HG02852 (cell line): ENCODE measurements at regions not wholly inside any gene's neighbourhood (a gene's known extent, or its start where the extent isn't known, plus 50 kb on each side); places are given as distances from the start of the nearest gene placed in this dataset.

Source experiments
- ATAC-seq: cut with Tn5 transposase; IDR thresholded peaks from one replicate; pipeline ENCODE4 v1.9.1; 2021; ENCODE audit warnings: mild to moderate bottlenecking, moderate library complexity; ENCODE audit not compliant: unreplicated experiment

- ATAC-seq, result no peak
These were observed 61.3 kb upstream of the SPIN1 start for GRCh38 chr9:88326936-88327335.

DNA sequence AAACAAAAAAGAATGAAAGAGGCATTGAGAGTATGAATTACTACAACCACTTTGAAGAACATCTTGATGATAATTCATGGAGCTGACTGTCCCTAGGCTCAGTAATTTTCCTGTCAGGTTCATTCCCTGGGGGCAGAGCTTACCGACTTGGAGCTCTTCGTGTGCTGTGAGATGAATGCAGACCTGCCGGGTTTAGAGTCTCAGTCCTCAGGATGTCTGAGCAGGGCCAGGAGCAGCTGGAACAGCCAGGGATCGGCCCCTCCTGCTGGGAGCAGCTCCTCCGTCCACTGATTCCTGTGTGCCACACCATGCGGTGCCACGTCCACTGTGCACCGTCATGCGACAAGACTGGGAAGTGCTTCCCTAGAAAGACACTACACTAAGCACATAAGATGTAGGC lies 62.2 kb upstream of the SPIN1 start:
- no peak for ATAC-seq

DNA sequence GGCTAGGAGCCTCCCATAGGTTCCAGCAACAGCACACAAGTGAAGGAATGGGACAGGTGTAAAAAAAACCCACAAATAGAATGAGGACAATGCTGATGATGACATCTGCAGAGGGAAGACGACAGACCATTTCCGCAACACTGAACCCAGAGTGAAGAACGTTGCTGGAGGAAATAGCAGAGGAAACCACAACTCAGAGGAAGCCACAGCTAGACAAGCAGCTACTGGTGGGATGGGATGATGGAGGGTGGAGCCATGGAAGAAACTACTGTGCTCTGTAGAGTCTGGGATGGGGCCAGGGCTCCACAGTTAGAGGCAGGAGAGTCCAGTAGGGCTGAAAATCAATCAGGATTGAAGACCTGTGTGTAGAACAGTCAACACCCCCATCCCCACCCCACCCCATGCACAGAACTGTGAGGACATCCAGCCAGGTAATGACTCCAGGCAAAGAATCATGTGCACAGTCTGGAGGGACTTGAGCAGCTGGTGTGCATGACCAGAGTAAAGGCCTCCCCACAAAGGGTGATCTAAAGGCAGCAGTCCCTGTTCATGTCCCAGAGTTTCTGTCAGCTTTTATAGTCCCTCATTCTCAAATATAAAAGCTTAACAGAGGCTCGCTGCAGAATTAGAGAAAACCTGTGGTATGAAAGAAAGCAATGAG lies 65.2 kb upstream of the SPIN1 start:
- ATAC-seq, result no peak

DNA sequence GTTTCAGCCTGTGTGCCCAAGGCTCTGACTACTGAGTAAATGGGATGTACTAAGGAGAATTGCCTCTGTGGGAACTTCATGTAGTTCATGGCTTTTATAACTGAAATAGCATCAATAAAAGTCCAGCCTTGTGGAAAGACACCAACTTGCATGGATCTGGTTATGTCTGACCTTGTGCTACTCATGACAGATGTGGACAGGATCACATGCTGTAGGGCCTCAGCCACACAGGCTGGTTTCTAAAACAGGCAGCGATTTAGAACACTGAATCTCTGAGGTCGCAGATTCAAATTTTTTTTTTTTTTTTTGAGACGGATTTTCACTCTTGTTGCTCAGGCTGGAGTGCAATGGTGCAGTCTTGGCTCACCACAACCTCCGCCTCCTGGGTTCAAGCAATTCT lies 66.5 kb upstream of the SPIN1 start:
- no peak for ATAC-seq

- ATAC-seq, result no peak
These were observed 67.4 kb upstream of the SPIN1 start for GRCh38 chr9:88320748-88321415.

GRCh38 chr9:88319936-88320747 lies 68.1 kb upstream of the SPIN1 start:
- no peak for ATAC-seq

DNA sequence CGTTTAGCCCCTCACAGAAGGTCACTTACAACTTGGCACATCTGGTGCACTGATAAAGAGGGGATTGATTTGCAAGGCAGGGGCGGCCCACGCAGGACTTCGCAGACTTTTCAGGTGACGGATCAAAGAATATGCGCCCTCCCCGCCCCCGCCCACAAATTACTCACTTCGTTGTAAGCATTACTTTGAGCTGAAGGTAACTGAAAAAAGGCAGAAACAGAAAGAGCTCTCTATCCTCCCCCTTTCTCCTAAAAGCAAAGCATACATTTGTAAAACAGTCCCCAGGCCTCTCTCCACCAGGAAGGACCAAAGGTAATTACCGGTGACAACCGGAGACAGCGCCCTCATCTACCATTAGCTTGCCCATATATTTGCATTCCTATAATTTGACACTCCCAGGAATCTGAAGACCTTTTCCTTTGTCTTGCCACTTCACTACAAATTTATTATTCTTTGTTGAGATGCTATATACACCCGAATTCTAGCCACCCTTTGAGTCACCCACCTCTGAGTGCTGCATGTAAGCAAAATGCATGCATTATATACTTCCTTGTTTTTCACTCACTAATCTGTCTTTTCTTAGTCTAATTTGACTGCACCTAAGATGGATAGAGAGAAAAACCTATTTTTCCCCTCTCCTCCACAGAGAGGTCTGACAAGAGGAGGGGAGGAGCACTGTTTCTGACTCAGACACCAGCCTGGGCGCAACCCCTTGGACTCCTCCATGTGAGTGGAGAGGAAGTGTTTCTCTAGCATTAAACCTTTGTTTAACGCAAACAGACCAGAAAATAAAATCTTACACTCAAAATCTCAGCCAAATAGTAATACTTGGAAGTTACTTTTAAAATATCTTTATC lies 74.7 kb upstream of the SPIN1 start:
- no peak for ATAC-seq

DNA sequence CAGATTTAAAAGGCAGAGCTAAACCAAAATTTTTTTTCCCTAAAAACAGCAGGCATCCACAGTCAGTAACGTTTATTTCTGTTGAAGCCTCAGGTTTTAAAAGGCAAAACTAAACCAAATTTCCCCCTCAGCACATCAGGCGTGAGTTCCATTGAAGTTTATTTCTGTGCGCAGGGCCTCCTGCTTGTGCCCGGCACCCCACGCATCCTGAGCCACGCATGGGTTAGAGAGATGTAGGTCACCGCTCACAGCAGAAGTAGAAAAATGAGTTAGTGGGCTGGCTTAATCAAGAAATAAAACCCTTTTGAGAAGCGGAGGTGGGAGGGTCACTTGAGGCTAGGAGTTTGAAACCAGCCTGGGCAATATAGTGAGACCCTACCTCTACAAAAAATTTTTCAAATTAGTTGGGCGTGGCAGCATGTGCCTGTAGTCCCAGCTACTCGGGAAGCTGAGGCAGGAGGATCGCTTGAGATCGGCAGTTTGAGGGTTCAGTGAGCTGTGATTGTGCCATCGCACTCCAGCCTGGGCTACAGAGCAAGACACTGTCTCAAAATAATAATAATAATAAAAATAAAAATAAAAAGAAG lies 75.6 kb upstream of the SPIN1 start:
- ATAC-seq, result no peak

DNA sequence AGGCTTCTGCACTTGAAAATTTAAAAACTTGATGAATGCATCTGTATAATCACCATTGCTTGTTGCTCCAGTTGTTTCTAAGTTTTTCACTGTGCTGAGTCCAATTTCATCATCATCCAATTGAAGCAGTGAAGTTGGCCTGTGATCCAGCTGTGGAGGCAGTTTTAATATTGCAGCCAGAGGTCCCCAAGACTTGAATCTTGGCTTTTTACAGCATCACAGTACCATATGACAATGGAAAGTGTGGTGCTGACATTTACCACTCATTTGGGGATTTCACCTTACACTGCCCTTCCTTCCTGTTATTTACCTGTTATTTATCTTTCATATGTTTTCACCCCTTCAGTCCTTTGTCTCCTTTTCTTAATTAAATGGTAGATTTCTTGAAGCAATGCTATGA lies 76.2 kb upstream of the SPIN1 start:
- ATAC-seq, result no peak

DNA sequence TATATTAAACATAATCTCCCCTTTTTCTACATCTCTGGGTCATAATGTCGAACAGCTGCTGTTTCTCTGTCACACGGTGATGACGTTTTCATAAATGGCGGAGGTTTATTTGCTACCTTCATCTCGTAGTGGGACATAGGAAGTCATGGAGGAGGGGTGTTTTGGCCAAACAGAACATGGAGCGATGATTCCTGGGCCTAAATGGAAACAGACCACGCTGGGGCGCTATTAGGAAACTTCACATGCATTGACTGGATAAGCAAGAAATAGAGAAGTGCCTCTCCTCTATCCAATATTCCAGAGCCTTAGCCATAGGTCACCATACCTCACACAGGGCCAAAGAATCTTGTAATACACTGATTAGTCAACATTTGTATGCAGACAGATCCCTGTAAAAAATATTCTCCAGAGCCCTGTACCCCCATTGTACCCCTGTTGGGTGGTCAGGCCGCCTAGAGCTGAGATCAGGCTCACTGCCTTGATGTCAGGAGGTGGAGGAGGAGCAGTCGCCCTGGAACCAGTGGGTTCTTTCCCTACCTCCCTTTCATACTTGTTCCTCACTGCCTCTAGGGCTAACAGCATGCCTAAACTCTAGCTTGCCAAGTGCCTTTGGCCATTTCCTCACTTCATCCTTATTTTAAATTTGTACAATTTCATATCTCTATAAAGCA lies 77.8 kb upstream of the SPIN1 start:
- no peak for ATAC-seq

DNA sequence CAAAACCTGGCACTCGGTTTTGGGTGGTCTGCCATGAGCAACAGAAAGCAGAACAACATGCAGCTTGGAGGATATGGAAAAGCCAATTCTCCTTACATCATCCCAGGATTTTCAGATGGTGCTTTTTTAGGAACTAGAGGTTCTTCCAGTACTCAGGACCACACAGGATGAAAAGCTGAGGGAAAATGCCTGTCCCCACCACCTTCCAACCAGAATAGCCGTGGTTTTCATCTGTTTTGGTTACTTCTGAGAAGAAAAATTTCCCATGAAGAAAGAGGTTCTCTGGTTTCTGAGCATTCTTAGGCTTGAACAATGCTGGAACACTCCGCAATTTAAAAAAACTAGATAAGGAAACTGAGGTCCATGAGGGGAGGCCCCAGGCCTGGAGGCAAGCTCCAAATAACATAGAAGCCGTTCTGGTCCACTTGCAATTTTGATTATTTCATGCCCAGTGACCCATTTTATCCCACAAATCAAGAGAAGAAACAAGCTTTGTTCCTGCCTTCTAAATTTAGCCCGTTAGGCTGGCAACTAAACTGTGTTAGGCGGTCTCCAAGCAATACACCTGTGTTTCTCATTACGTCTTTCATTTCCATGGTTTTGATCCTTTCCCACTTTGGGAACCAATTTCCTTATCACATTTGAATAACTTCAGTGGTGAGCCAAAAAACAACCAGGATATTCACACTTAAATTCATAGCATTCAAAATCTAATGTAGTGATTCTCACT lies 79.2 kb upstream of the SPIN1 start:
- no peak for ATAC-seq

DNA sequence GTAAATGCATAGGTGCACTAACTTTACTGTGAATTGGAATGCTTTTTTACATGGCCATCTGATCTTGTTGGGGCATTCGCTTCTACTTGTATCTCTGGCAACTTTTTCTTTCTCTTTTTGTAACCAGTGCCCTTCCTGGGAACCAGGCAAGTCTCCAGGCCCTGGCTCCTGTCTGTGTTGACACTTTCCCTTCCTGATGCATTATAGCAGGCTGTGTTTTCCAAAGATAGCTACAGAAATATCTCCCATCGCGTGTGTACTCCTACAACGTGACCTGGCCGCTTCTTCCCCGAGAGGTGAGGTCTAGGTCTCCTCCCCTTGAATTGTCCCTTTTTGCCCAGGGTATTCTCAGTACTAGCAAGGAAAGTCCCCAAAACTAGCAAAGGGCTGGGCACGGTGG lies 81.1 kb upstream of the SPIN1 start:
- ATAC-seq, result no peak

DNA sequence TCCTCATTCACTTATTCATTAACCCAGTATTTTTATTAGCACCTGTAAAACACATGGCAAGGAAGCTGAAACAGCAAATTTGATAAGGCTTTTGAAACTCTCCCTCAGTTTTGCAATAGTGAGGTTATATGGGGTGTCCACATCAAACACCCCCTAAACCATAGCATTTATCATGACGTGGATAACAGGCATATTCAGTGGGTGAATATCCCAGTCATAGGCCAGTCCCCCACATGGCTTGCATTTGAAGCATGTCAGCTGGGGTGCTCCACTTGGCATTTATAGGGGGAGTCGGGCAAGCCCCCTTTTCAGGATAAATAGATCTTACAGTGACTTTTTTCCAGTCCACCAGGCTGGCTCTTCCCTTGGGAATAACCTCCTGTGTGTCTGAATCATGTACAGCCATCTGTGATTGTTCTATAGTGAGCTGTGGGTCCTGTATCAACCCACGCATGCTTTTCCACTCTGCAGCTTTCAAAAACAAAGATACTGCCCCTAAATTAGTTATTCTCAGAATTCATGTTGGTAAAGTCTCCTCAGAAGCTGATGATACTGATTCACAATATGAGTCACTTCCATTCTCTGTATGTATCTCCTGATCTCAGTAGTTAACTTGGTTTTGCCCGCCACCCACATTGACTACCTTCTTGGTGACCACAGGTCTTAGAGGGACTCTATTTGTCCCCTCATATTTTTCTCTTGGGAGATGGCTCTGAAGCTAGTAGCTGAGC lies 84.4 kb upstream of the SPIN1 start:
- ATAC-seq, result peak; percentile 96

- ATAC-seq, result no peak
These were observed 85.5 kb upstream of the SPIN1 start for GRCh38 chr9:88302579-88303324.

GRCh38 chr9:88300556-88300955 lies 87.7 kb upstream of the SPIN1 start:
- ATAC-seq, result no peak

DNA sequence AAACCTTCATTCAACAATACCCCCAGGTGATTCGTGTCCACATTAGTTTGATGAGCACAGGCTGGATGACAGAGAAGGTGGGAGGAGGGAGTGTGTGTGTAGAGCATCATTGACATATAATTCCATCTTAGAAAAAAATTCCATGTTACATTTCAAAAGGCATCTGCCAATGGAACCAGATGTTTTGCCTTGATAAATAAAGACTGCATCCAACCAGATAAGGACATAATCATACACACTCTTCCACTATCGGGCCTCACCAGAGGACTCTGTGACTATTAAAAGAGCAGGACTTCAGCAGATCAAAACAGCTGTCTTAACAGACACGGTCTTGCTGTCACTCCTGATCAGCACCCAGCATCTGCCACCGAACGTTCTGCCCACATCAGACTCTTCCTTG lies 96.4 kb upstream of the SPIN1 start:
- no peak for ATAC-seq

DNA sequence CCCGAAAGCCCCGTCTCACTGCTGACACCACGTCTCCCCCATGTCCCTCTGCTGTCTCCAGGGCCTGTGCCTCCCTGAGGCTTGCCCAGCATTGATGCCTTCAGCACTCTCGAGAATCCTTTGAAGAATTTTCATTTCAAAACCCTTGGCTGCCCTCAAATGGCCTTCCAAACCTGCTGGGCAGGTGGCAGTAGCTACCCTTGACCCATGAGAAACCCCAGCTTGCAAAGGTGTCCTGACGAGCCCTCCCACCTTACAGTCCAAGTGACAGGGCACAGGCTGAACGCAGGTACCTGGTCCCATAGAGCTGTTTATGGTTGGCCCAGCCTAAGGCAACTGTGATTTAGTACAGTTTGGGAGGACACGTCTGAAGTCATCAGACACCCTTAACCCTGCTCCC lies 97.2 kb upstream of the SPIN1 start:
- no peak for ATAC-seq

DNA sequence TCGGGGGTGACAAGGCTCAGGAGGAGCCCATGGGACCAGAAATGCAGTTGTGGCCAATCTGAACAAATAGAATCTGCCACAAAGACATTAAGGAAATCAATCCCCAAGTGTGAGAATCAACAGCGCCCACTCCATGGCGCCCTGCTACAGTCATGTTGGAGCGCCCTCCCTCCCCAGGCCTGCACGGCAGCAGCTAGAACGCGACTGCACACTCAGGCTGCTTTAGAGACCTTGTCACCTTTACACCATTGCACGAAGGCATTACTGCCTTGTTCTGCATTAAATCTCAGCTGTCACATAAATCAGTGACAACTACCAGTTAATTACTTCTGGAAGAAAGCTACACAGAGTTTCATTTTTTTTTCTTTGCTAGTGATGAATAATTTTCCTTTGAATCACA lies 98.7 kb upstream of the SPIN1 start:
- ATAC-seq, result no peak
